HK-2 (cell line): ENCODE measurements at regions not wholly inside any gene's neighbourhood (a gene's known extent, or its start where the extent isn't known, plus 50 kb on each side); places are given as distances from the start of the nearest gene placed in this dataset.
"Not testable (repeated sequence)": the region's sequence is repeated elsewhere in the genome, so short reads cannot be mapped to it uniquely, and the experiment has no call there.

Experiments
- DNase-seq: peaks from one replicate; pipeline ENCODE4 v3.0.0-alpha.2; 2018; ENCODE audit not compliant: unreplicated experiment

- DNase-seq, result no peak
Measured at GRCh38 chrX:19237901-19238300, 105.8 kb upstream of the PDHA1 start.

DNA sequence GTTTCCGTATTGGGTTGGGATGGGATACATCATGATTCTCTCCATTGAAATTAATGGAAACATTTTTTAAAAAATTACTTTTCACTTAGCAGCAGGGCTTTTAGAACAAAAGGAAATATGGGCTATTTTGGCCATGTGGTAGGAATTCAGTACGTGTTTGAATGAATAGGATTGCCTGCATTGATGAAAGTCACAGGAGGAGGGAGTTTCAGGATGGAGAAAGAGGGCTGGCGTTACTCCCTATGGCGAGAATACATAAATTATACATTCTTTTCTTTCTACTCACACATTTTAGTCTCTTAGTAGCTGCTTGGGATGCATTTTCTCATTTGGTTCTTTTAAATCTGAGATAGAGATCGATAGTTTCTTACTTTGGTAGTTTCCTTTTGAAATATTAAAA, 100.3 kb upstream of the PDHA1 start:
- DNase-seq, result no peak

GRCh38 chrX:19244921-19245320, 98.8 kb upstream of the PDHA1 start:
- not testable (repeated sequence) for DNase-seq

DNA sequence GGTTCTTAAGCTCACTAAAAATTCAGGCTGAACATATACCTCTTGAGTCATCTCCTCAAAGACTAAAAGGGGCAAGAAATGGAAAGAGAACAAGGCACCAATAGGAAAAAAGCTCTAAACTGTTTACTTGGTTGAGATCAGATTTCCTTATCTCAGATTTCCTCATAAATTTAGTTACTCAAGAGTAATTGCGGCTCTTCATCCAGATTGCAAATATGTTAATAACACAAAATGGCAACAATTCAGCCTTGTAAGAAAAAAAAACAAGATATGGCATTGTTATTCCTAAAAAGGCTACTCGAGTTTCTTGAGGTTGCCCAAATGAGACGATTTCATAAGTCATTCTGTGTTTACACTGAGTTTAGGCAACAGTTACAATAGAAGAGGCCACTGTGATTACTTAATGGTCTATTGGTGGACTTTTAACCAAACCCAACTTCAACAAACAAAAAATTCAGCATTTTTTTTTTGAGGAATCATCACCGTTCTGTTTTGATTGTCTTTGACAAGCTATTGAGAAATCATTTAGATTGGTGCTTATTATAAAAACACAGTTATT, 97.9 kb upstream of the PDHA1 start:
- no peak for DNase-seq

DNA sequence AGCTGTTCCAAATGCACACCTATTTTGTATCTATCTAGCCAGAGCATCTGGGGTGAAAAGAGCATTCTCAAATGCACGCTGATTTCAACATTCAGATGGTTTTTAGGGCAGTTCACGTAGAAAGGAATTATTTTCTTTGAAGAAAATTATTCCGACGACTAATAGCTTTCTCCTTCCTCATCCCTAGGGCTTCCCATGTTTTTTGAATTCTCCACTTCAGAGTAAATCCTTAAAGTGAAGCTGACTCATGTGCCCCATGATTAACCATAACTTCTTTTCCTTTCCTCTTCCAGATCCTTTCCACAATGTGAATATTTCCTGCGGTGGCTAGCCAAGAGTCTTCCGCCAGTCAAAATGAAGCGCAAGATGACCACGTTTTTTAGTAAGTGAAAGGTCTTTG, 86.7 kb upstream of the PDHA1 start:
- no peak for DNase-seq

DNA sequence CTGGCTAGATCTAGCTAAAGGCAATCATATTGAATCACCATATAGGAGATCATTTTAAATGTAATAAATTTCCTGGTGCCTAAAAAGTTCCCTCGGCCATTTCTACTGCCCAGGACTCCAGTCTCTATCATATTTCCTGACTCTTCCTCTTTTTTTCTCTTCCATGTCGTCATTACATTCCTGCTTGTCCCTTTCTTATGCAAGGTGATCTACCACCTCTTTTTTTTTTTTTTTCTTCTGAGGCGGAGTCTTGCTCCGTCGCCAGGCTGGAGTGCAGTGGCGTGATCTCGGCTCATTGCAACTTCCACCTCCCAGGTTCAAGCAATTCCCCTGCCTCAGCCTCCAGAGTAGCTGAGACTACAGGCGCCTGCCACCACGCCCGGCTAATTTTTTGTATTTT, 82.7 kb upstream of the PDHA1 start:
- DNase-seq, result not testable (repeated sequence)

DNA sequence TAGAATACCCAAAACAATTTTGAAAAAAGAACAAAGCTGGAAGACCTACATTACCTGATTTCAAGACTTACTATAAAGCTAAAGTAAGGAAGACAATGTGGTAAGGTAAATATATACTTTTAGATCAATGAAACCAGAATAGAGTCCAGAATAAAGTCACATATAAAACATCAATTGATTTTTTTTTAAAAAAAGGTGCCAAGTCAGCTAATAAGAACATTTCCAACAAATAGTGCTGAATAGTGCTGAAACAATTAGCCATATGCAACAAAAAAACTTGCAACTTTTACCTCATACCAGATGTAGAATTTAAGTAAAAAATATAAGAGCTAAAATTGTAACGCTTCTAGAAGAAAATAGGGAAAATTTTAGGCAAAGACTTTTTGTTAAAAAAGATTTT, 73.0 kb upstream of the PDHA1 start:
- DNase-seq, result no peak

DNA sequence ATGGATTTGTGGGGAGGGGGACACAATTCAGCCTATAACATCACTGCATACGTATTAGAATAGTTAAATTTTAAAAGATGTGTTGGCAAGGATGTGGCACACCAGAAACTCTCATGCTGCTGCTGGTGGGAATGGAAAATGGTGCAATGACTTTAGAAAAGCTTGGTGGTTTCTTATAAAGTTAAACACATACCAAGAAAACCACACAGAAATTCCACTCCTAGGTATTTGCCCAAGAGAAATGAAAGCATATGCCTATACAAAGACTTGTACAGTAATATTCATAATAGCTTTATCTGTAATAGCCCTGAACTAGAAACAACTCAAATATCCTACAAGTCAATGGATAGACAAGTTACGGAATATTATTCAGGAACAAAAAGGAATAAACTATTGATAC, 71.3 kb upstream of the PDHA1 start:
- DNase-seq, result no peak

- no peak for DNase-seq
Measured at GRCh38 chrX:19280636-19281035, 63.1 kb upstream of the PDHA1 start.

DNA sequence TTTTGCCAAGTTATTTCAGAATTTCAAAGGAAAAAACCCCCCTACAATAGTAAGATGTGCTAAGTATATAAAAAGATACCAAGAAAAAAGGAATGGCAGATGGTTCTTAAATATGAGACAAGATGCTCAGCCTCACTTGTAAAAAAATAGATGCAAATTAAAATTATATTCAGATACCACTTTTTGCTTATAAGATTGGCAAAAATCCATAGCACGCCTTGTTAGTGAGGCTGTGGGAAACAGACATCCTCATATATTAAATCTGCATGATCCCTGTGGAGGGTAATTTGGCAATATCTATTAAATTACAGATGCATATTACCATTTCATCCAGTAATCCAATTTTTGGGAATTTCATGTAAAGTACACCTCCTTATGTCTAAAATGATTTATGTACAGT, 62.5 kb upstream of the PDHA1 start:
- DNase-seq, result no peak

GRCh38 chrX:19283597-19284339, 60.0 kb upstream of the PDHA1 start:
- DNase-seq, result no peak

DNA sequence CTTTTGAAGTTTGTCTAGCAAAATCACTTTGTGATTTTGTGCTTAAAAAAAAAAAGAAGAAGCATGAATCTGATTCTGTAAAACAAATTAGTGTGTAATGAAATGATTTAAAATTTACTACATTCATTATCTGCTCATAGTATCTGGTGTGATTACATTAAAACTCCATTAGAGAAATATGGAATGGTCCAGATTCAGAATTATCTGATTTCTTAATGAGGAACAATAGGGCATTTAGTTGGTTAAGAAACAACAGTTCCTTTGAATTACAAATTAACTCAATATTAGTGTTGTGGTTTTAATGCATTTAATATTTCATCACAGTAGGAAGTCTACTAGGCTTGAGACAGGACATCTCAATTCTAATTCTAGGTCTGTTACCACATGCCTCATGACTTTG, 57.9 kb upstream of the PDHA1 start:
- no peak for DNase-seq

GRCh38 chrX:19291086-19291485, 52.6 kb upstream of the PDHA1 start:
- no peak for DNase-seq

GRCh38 chrX:19293606-19294325, 50.0 kb upstream of the PDHA1 start:
- no peak for DNase-seq
